IPS-18a (cell line): ENCODE measurements at regions not wholly inside any gene's neighbourhood (a gene's known extent, or its start where the extent isn't known, plus 50 kb on each side); places are given as distances from the start of the nearest gene placed in this dataset.
"Not testable (repeated sequence)": the region's sequence is repeated elsewhere in the genome, so short reads cannot be mapped to it uniquely, and the experiment has no call there.

ENCODE experiments used
- H3K27ac ChIP-seq: one replicate; pipeline ENCODE4 v1.5.1; 2013; ENCODE audit warnings: low read length
- H3K27me3 ChIP-seq: one replicate; pipeline ENCODE4 v1.6.1; 2013; ENCODE audit warnings: mild to moderate bottlenecking, low read length; ENCODE audit not compliant: control insufficient read depth, insufficient read depth
- H3K36me3 ChIP-seq: one replicate; pipeline ENCODE4 v1.6.1; 2013; ENCODE audit warnings: low read depth, low read length; ENCODE audit not compliant: control insufficient read depth
- H3K4me1 ChIP-seq: one replicate; pipeline ENCODE4 v1.6.1; 2013; ENCODE audit warnings: low read depth, low read length; ENCODE audit not compliant: control insufficient read depth
- H3K4me3 ChIP-seq: one replicate; pipeline ENCODE4 v1.5.1; 2013; ENCODE audit warnings: low read length
- H3K9ac ChIP-seq: one replicate; pipeline ENCODE4 v1.6.1; 2013; ENCODE audit warnings: mild to moderate bottlenecking, low read length, moderate library complexity
- H3K9me3 ChIP-seq: one replicate; pipeline ENCODE4 v1.6.1; 2013; ENCODE audit warnings: low read depth, low read length; ENCODE audit not compliant: control insufficient read depth

GRCh38 chr13:90710164-90710759 lies 637.2 kb upstream of the MIR17HG start:
- no peaks in the 10 kb centered on the region for H3K4me1 ChIP-seq
- H3K36me3 ChIP-seq = no peaks in the 10 kb centered on the region
- H3K9ac ChIP-seq = no peak overlapping the region
- H3K9me3 ChIP-seq = no peaks in the 10 kb centered on the region
- no peak overlapping the region for H3K4me3 ChIP-seq
- H3K27me3 ChIP-seq = no peaks in the 10 kb centered on the region
- no peak overlapping the region for H3K27ac ChIP-seq

- Histone ChIP-seq H3K27me3 (no peaks in the 10 kb centered on the region), H3K36me3 (no peaks in the 10 kb centered on the region), H3K4me3 (no peak overlapping the region), H3K9ac (no peak overlapping the region), H3K9me3 (no peaks in the 10 kb centered on the region), H3K4me1 (peaks cover 8% of the 10 kb centered on the region), H3K27ac (no peak overlapping the region)
These were observed 633.9 kb upstream of the MIR17HG start for GRCh38 chr13:90713441-90714133.

- H3K36me3 ChIP-seq = no peaks in the 10 kb centered on the region
- no peaks in the 10 kb centered on the region for H3K9me3 ChIP-seq
- no peak overlapping the region for H3K9ac ChIP-seq
- H3K27ac ChIP-seq = no peak overlapping the region
- H3K4me3 ChIP-seq = no peak overlapping the region
- H3K4me1 ChIP-seq = peaks cover 8% of the 10 kb centered on the region
- H3K27me3 ChIP-seq = no peaks in the 10 kb centered on the region
These were observed 632.0 kb upstream of the MIR17HG start for GRCh38 chr13:90715485-90715884.

GRCh38 chr13:90717451-90717936 lies 630.0 kb upstream of the MIR17HG start:
- Histone ChIP-seq H3K9ac (no peak overlapping the region), H3K27me3 (no peaks in the 10 kb centered on the region), H3K4me3 (no peak overlapping the region), H3K9me3 (no peaks in the 10 kb centered on the region), H3K27ac (no peak overlapping the region), H3K36me3 (no peaks in the 10 kb centered on the region), H3K4me1 (peaks cover 8% of the 10 kb centered on the region)

- Histone ChIP-seq H3K27ac (no peak overlapping the region), H3K27me3 (no peaks in the 10 kb centered on the region), H3K4me3 (no peak overlapping the region), H3K9me3 (no peaks in the 10 kb centered on the region), H3K4me1 (peaks cover 8% of the 10 kb centered on the region), H3K9ac (no peak overlapping the region), H3K36me3 (no peaks in the 10 kb centered on the region)
These were observed 628.0 kb upstream of the MIR17HG start for GRCh38 chr13:90719461-90719860.

GRCh38 chr13:90721937-90722336 lies 625.5 kb upstream of the MIR17HG start:
- H3K27ac ChIP-seq = no peak overlapping the region

GRCh38 chr13:90723381-90723780 lies 624.1 kb upstream of the MIR17HG start:
- Histone ChIP-seq H3K36me3 (no peaks in the 10 kb centered on the region), H3K4me3 (no peak overlapping the region), H3K9ac (no peak overlapping the region), H3K27me3 (no peaks in the 10 kb centered on the region), H3K9me3 (no peaks in the 10 kb centered on the region), H3K27ac (no peak overlapping the region), H3K4me1 (no peaks in the 10 kb centered on the region)

More at GRCh38 chr13:90721937-90722336, 625.5 kb upstream of the MIR17HG start:
- no peaks in the 10 kb centered on the region for H3K9me3 ChIP-seq
- H3K27me3 ChIP-seq = no peaks in the 10 kb centered on the region
- peaks cover 8% of the 10 kb centered on the region for H3K4me1 ChIP-seq
- H3K4me3 ChIP-seq = no peak overlapping the region
- no peak overlapping the region for H3K9ac ChIP-seq
- H3K36me3 ChIP-seq = no peaks in the 10 kb centered on the region

GRCh38 chr13:90726375-90726774 lies 621.1 kb upstream of the MIR17HG start:
- Histone ChIP-seq H3K9me3 (no peaks in the 10 kb centered on the region), H3K36me3 (no peaks in the 10 kb centered on the region), H3K9ac (no peak overlapping the region), H3K4me1 (no peaks in the 10 kb centered on the region), H3K27me3 (no peaks in the 10 kb centered on the region), H3K4me3 (no peak overlapping the region), H3K27ac (no peak overlapping the region)

- no peaks in the 10 kb centered on the region for H3K4me1 ChIP-seq
- no peaks in the 10 kb centered on the region for H3K36me3 ChIP-seq
- H3K27ac ChIP-seq = no peak overlapping the region
- H3K27me3 ChIP-seq = no peaks in the 10 kb centered on the region
- no peaks in the 10 kb centered on the region for H3K9me3 ChIP-seq
- H3K4me3 ChIP-seq = no peak overlapping the region
- H3K9ac ChIP-seq = no peak overlapping the region
These were observed 615.4 kb upstream of the MIR17HG start for GRCh38 chr13:90732049-90732448.

- not testable (repeated sequence) for H3K36me3 ChIP-seq, H3K4me1 ChIP-seq, H3K27ac ChIP-seq, H3K27me3 ChIP-seq, H3K9me3 ChIP-seq, H3K9ac ChIP-seq, H3K4me3 ChIP-seq
These were observed 613.0 kb upstream of the MIR17HG start for GRCh38 chr13:90734497-90734896.

- H3K27me3 ChIP-seq = no peaks in the 10 kb centered on the region
- H3K27ac ChIP-seq = no peak overlapping the region
- no peaks in the 10 kb centered on the region for H3K36me3 ChIP-seq
- H3K4me3 ChIP-seq = no peak overlapping the region
- H3K9ac ChIP-seq = no peak overlapping the region
- no peaks in the 10 kb centered on the region for H3K9me3 ChIP-seq
- H3K4me1 ChIP-seq = no peaks in the 10 kb centered on the region
These were observed 608.6 kb upstream of the MIR17HG start for GRCh38 chr13:90738881-90739280.

- Histone ChIP-seq H3K9me3 (no peaks in the 10 kb centered on the region), H3K4me3 (no peak overlapping the region), H3K4me1 (no peaks in the 10 kb centered on the region), H3K36me3 (no peaks in the 10 kb centered on the region), H3K27me3 (no peaks in the 10 kb centered on the region), H3K27ac (no peak overlapping the region), H3K9ac (no peak overlapping the region)
These were observed 607.4 kb upstream of the MIR17HG start for GRCh38 chr13:90740099-90740498.
